H1 (cell line): ENCODE measurements at regions not wholly inside any gene's neighbourhood (a gene's known extent, or its start where the extent isn't known, plus 50 kb on each side); places are given as distances from the start of the nearest gene placed in this dataset.

Source experiments
- CTCF ChIA-PET: fragments of 300-600 bp; sonication (Branson Sonifier 250); formaldehyde crosslinking; loops from one replicate; lab custom pipeline; 2021; ENCODE audit not compliant: partially characterized antibody; lab: Charles Lee
- POLR2A ChIA-PET: fragments of 300-600 bp; sonication (Branson Sonifier 250); formaldehyde crosslinking; loops from one replicate; lab custom pipeline; 2021; ENCODE audit warnings: inconsistent platforms; ENCODE audit not compliant: partially characterized antibody; lab: Charles Lee
- DNase-seq, 2 experiments: peaks; one replicate each; pipeline versions ENCODE4 v3.0.0 to v3.0.0-alpha.2; 2010 to 2022; ENCODE audit warnings: low spot score in 2 of 2, low read depth in 1 of 2, mixed read lengths in 1 of 2
- FAIRE-seq: peaks from 2 replicates; lab custom pipeline; 2011; peaks lifted over from hg19 to GRCh38; lab: Jason Lieb, UNC
- H2AFZ ChIP-seq: 2 replicates; pipeline ENCODE4 v1.8.1; 2012; ENCODE audit warnings: low read length, inconsistent platforms
- H2AK5ac ChIP-seq: 2 replicates; pipeline ENCODE4 v1.6.1; 2013; ENCODE audit warnings: low read depth, low read length
- H2BK120ac ChIP-seq: replicated peaks from 2 replicates; pipeline ENCODE3; 2013; ENCODE audit warnings: low read depth, low read length, inconsistent platforms
- H2BK12ac ChIP-seq: 2 replicates; pipeline ENCODE4 v1.6.1; 2013; ENCODE audit warnings: low read depth, low read length
- H2BK15ac ChIP-seq: 2 replicates; pipeline ENCODE4 v1.6.1; 2013; ENCODE audit warnings: low read length
- H2BK20ac ChIP-seq: 2 replicates; pipeline ENCODE4 v1.6.1; 2013; ENCODE audit warnings: low read length
- H2BK5ac ChIP-seq: 2 replicates; pipeline ENCODE4 v1.6.1; 2013; ENCODE audit warnings: low read depth, low read length
- H3K14ac ChIP-seq: 2 replicates; pipeline ENCODE4 v1.6.1; 2013; ENCODE audit warnings: inconsistent platforms; ENCODE audit not compliant: insufficient read length
- H3K18ac ChIP-seq: 2 replicates; pipeline ENCODE4 v1.6.1; 2013; ENCODE audit warnings: low read length; ENCODE audit errors: extremely low read depth
- H3K23ac ChIP-seq: 2 replicates; pipeline ENCODE4 v1.6.1; 2013; ENCODE audit warnings: inconsistent platforms; ENCODE audit not compliant: insufficient read length
- H3K23me2 ChIP-seq: 2 replicates; pipeline ENCODE4 v1.6.1; 2013; ENCODE audit warnings: low read depth, low read length
- H3K27ac ChIP-seq: 2 replicates; pipeline ENCODE4 v1.6.1; 2011; ENCODE audit warnings: low read depth, low read length, inconsistent platforms
- H3K27me3 ChIP-seq, 4 experiments: replicated peaks in 1 of 4; 1 replicate in 1 of 4; 2 replicates in 3 of 4; pipeline versions ENCODE4 v1.6.1 to v1.8.1; 2011 to 2013; ENCODE audit warnings: low read length in 3 of 4, mild to moderate bottlenecking in 3 of 4, inconsistent platforms in 2 of 4, mixed read lengths in 2 of 4, moderate library complexity in 1 of 4; ENCODE audit not compliant: control insufficient read depth in 3 of 4, insufficient read depth in 3 of 4; ENCODE audit errors: extremely low read depth in 1 of 4
- H3K36me3 ChIP-seq, 4 experiments: 2 replicates each; pipeline versions ENCODE4 v1.6.1 to v1.8.1; 2011 to 2013; ENCODE audit warnings: mild to moderate bottlenecking in 4 of 4, low read length in 3 of 4, moderate library complexity in 2 of 4, control low read depth in 1 of 4, inconsistent platforms in 1 of 4; ENCODE audit not compliant: insufficient read depth in 4 of 4, control insufficient read depth in 2 of 4
- H3K4ac ChIP-seq: replicated peaks from 2 replicates; pipeline ENCODE3; 2013; ENCODE audit warnings: low read length, low read depth, mixed read lengths, inconsistent platforms; ENCODE audit not compliant: insufficient read length
- H3K4me1 ChIP-seq, 4 experiments: replicated peaks in 1 of 4; 1 replicate in 1 of 4; 2 replicates in 3 of 4; pipeline versions ENCODE4 v1.6.1 to v1.8.1; 2011 to 2013; ENCODE audit warnings: low read length in 3 of 4, inconsistent platforms in 2 of 4, mixed read lengths in 1 of 4; ENCODE audit not compliant: insufficient read depth in 4 of 4, control insufficient read depth in 3 of 4
- H3K4me2 ChIP-seq, 2 experiments: 2 replicates each; pipeline versions ENCODE4 v1.6.1 to v1.8.1; 2011 to 2013; ENCODE audit warnings: low read depth in 2 of 2, low read length in 2 of 2, control low read depth in 1 of 2, inconsistent platforms in 1 of 2, mild to moderate bottlenecking in 1 of 2; ENCODE audit not compliant: insufficient read depth in 1 of 2
- H3K4me3 ChIP-seq, 4 experiments: fragments of 200-600, 300-600 bp in 1 of 4; sonication (generic), shearing (Covaris generic), sonication (Bioruptor Twin) in 1 of 4; 2 replicates each; pipeline versions ENCODE4 v1.5.1 to v1.8.1; 2011 to 2016; ENCODE audit warnings: low read length in 4 of 4, low read depth in 3 of 4, control low read depth in 2 of 4, inconsistent platforms in 2 of 4, mild to moderate bottlenecking in 2 of 4, mixed read lengths in 1 of 4, moderate library complexity in 1 of 4; ENCODE audit not compliant: insufficient read depth in 2 of 4; ENCODE audit errors: extremely low read depth in 1 of 4
- H3K56ac ChIP-seq: replicated peaks from 2 replicates; pipeline ENCODE3; 2013; ENCODE audit warnings: low read depth, mild to moderate bottlenecking, mixed read lengths, low read length, inconsistent platforms; ENCODE audit not compliant: insufficient read length
- H3K79me1 ChIP-seq: 2 replicates; pipeline ENCODE4 v1.6.1; 2013; ENCODE audit warnings: low read depth, low read length, control low read depth
- H3K79me2 ChIP-seq, 2 experiments: 2 replicates each; pipeline versions ENCODE4 v1.6.1 to v1.8.1; 2012 to 2013; ENCODE audit warnings: low read length in 2 of 2, mild to moderate bottlenecking in 2 of 2, inconsistent platforms in 1 of 2; ENCODE audit not compliant: insufficient read depth in 2 of 2, control insufficient read depth in 1 of 2
- H3K9ac ChIP-seq, 4 experiments: replicated peaks in 1 of 4; 1 replicate in 1 of 4; 2 replicates in 3 of 4; pipeline versions ENCODE4 v1.6.1 to v1.8.1; 2011 to 2013; ENCODE audit warnings: low read depth in 3 of 4, low read length in 3 of 4, control low read depth in 2 of 4, mild to moderate bottlenecking in 2 of 4, moderate library complexity in 2 of 4, inconsistent platforms in 1 of 4; ENCODE audit errors: extremely low read depth in 1 of 4
- H3K9me3 ChIP-seq, 2 experiments: 2 replicates each; pipeline versions ENCODE4 v1.6.1 to v1.8.1; 2012 to 2013; ENCODE audit warnings: mild to moderate bottlenecking in 2 of 2, moderate library complexity in 2 of 2, control low read depth in 1 of 2, inconsistent platforms in 1 of 2, low read depth in 1 of 2, low read length in 1 of 2, mixed read lengths in 1 of 2; ENCODE audit not compliant: insufficient read depth in 2 of 2
- H4K20me1 ChIP-seq, 2 experiments: replicated peaks in 1 of 2; 2 replicates each; pipeline versions ENCODE3 to v1.8.1; 2011 to 2013; ENCODE audit warnings: inconsistent platforms in 2 of 2, low read length in 2 of 2, mild to moderate bottlenecking in 1 of 2; ENCODE audit not compliant: insufficient read depth in 2 of 2, control insufficient read depth in 1 of 2
- H4K5ac ChIP-seq: 2 replicates; pipeline ENCODE4 v1.6.1; 2013; ENCODE audit warnings: low read length, low read depth, mixed read lengths, inconsistent platforms; ENCODE audit not compliant: insufficient read length
- H4K8ac ChIP-seq: 2 replicates; pipeline ENCODE4 v1.8.0; 2013; ENCODE audit warnings: mild to moderate bottlenecking, moderate library complexity, low read length, inconsistent platforms; ENCODE audit not compliant: insufficient read depth; ENCODE audit errors: extremely low read depth
- H4K91ac ChIP-seq: replicated peaks from 2 replicates; pipeline ENCODE3; 2013; ENCODE audit warnings: low read length, mixed read lengths, inconsistent platforms; ENCODE audit not compliant: insufficient read length
- CBX8 ChIP-seq: fragments of 300-800, 300-1000 bp; sonication (generic); IDR thresholded peaks from 2 replicates; pipeline ENCODE4 v1.7.1; 2016; ENCODE audit warnings: low read depth, low read length, borderline replicate concordance
- RFX5 ChIP-seq: IDR thresholded peaks from 2 replicates; pipeline ENCODE4 v1.6.1; 2011; ENCODE audit warnings: low read depth, low read length, improper control_type of control experiment, borderline replicate concordance
- ZNF274 ChIP-seq: IDR thresholded peaks from 2 replicates; pipeline ENCODE4 v1.7.0; 2012; ENCODE audit warnings: low read length, borderline replicate concordance; ENCODE audit errors: extremely low read depth
- WGBS, 2 experiments: shearing (Covaris generic) in 1 of 2; methylation state at CpG; one replicate each; pipeline versions ENCODE4 v1.1.6 to v1.1.7; 2013 to 2015; ENCODE audit warnings: low lambda C conversion rate in 2 of 2, mixed read lengths in 2 of 2, inconsistent platforms in 1 of 2, low coverage in 1 of 2, missing lambda C conversion rate in 1 of 2; ENCODE audit not compliant: insufficient replicate concordance in 2 of 2, insufficient coverage in 1 of 2, insufficient read length in 1 of 2; ENCODE audit errors: extremely low coverage in 1 of 2, missing lambda C conversion rate in 1 of 2; 5-methylcytosine and 5-hydroxymethylcytosine counted together

- CTCF ChIA-PET = no interaction called here
- FAIRE-seq = no peak
Measured at GRCh38 chr11:21768388-21768787, 424.5 kb upstream of the ANO5 start.

More at GRCh38 chr11:21768388-21768787, 424.5 kb upstream of the ANO5 start:
- Histone ChIP-seq H2AK5ac (no peak overlapping the region), H2BK15ac (no peak overlapping the region), H3K56ac (no peak overlapping the region), H3K79me2 (no peaks in the 10 kb centered on the region), H3K27me3 (no peaks in the 10 kb centered on the region), H4K8ac (no peak overlapping the region), H3K23ac (no peak overlapping the region), H3K4me1 (no peaks in the 10 kb centered on the region), H4K5ac (no peak overlapping the region), H3K79me1 (no peaks in the 10 kb centered on the region), H3K9ac (no peak overlapping the region), H2BK12ac (no peak overlapping the region), H2AFZ (no peak overlapping the region), H4K91ac (no peak overlapping the region), H4K20me1 (no peaks in the 10 kb centered on the region), H2BK5ac (no peak overlapping the region), H3K9me3 (no peaks in the 10 kb centered on the region; a peak in 1 of 4 replicates), H2BK120ac (no peak overlapping the region), H3K23me2 (no peaks in the 10 kb centered on the region), H3K4ac (no peak overlapping the region), H3K4me2 (no peak overlapping the region), H3K4me3 (no peak overlapping the region), H3K27ac (no peak overlapping the region), H3K14ac (no peak overlapping the region), H2BK20ac (no peak overlapping the region), H3K36me3 (no peaks in the 10 kb centered on the region), H3K18ac (no peak overlapping the region)
- no peak for DNase-seq
- WGBS, 2 experiments = 97% methylated on average over 3 of the region's 3 CpGs; no CpG with 5 or more reads in 1 of the 2 experiments
- POLR2A ChIA-PET = no interaction called here
- no peak for TF ChIP-seq ZNF274
- no peak for TF ChIP-seq CBX8
- no peak for TF ChIP-seq RFX5
